GM23338 (cell line): ENCODE measurements at regions not wholly inside any gene's neighbourhood (a gene's known extent, or its start where the extent isn't known, plus 50 kb on each side); places are given as distances from the start of the nearest gene placed in this dataset.

Experiments used
- ATAC-seq: fragments of 200-7000 bp; cut with Tn5 transposase; 3 replicates; pipeline ENCODE4 v1.9.1; 2020
- DNase-seq: peaks from one replicate; pipeline ENCODE4 v3.0.0-alpha.2; 2015; ENCODE audit warnings: low spot score
- H2AFZ ChIP-seq: fragments of 200-600 bp; sonication (generic); 2 replicates; pipeline ENCODE4 v1.8.0; 2016; ENCODE audit warnings: antibody characterized with exemption, mild to moderate bottlenecking, moderate library complexity
- H3F3A ChIP-seq: fragments of 200-600 bp; sonication (generic); replicated peaks from 2 replicates; pipeline ENCODE4 v1.8.0; 2017; ENCODE audit warnings: antibody characterized with exemption, mixed run types, low read depth
- H3K27ac ChIP-seq: fragments of 200-600 bp; sonication (generic); 2 replicates; pipeline ENCODE4 v1.6.1; 2016; ENCODE audit warnings: low read depth
- H3K27me3 ChIP-seq: fragments of 200-600 bp; sonication (generic); 2 replicates; pipeline ENCODE4 v1.8.0; 2016; ENCODE audit warnings: mild to moderate bottlenecking, mixed run types, moderate library complexity; ENCODE audit not compliant: insufficient read depth
- H3K36me3 ChIP-seq: fragments of 200-600 bp; sonication (generic); 2 replicates; pipeline ENCODE4 v1.8.0; 2016; ENCODE audit warnings: mild to moderate bottlenecking; ENCODE audit not compliant: insufficient read depth
- H3K4me1 ChIP-seq: fragments of 200-600 bp; sonication (generic); 2 replicates; pipeline ENCODE4 v1.8.0; 2016; ENCODE audit warnings: mild to moderate bottlenecking, moderate library complexity; ENCODE audit not compliant: insufficient read depth
- H3K4me2 ChIP-seq: fragments of 200-600 bp; sonication (generic); 2 replicates; pipeline ENCODE4 v1.7.1; 2017; ENCODE audit warnings: mixed run types
- H3K4me3 ChIP-seq: fragments of 200-600 bp; sonication (generic); 2 replicates; pipeline ENCODE4 v1.6.1; 2016; ENCODE audit warnings: mixed run types
- H3K79me2 ChIP-seq: fragments of 200-600 bp; sonication (generic); replicated peaks from 2 replicates; pipeline ENCODE4 v1.8.0; 2017; ENCODE audit warnings: mild to moderate bottlenecking; ENCODE audit not compliant: insufficient read depth
- H3K9me2 ChIP-seq: fragments of 200-600 bp; sonication (generic); 2 replicates; pipeline ENCODE4 v1.8.0; 2017; ENCODE audit not compliant: insufficient read depth
- H4K20me1 ChIP-seq: fragments of 200-600 bp; sonication (generic); replicated peaks from 2 replicates; pipeline ENCODE4 v1.8.0; 2017; ENCODE audit warnings: mild to moderate bottlenecking; ENCODE audit not compliant: insufficient read depth
- H3K27ac Mint-ChIP-seq: 2 replicates; pipeline ENCODE4 v1.8.0; 2020; ENCODE audit warnings: inconsistent platforms, mild to moderate bottlenecking, moderate library complexity, mixed read lengths
- H3K27me3 Mint-ChIP-seq: 3 replicates; pipeline ENCODE4 v1.8.0; 2022; ENCODE audit warnings: low read depth, mild to moderate bottlenecking, moderate library complexity, mixed read lengths, inconsistent platforms; ENCODE audit not compliant: insufficient read depth, poor library complexity
- H3K36me3 Mint-ChIP-seq: 3 replicates; pipeline ENCODE4 v1.8.0; 2021; ENCODE audit warnings: low read depth, mild to moderate bottlenecking, inconsistent platforms, moderate library complexity, mixed read lengths
- H3K4me1 Mint-ChIP-seq: 3 replicates; pipeline ENCODE4 v1.8.0; 2020; ENCODE audit warnings: mild to moderate bottlenecking, inconsistent platforms, mixed read lengths
- H3K4me3 Mint-ChIP-seq: 3 replicates; pipeline ENCODE4 v1.8.0; 2021; ENCODE audit warnings: moderate library complexity, mild to moderate bottlenecking, inconsistent platforms, mixed read lengths
- H3K9me3 Mint-ChIP-seq: 3 replicates; pipeline ENCODE4 v1.8.0; 2020; ENCODE audit warnings: moderate library complexity, mild to moderate bottlenecking, inconsistent platforms, mixed read lengths
- CREB1 ChIP-seq: fragments of 250-450 bp; sonication (Bioruptor Pico); IDR thresholded peaks from 2 replicates; pipeline ENCODE4 v1.5.0; 2020; ENCODE audit warnings: low read depth, mild to moderate bottlenecking, moderate library complexity
- CTCF ChIP-seq, 2 experiments: fragments of 200-600 bp in 1 of 2; sonication (generic) in 1 of 2; conservative IDR thresholded peaks; 2 replicates each; pipeline versions ENCODE4 v1.5.1 to v1.6.1; 2016 to 2017; ENCODE audit warnings: antibody characterized with exemption in 2 of 2, low read depth in 2 of 2, mild to moderate bottlenecking in 2 of 2, moderate library complexity in 1 of 2
- ETS1 ChIP-seq: IDR thresholded peaks from 2 replicates; pipeline ENCODE4 v1.6.1; 2016; ENCODE audit warnings: antibody characterized with exemption
- EZH2 ChIP-seq: fragments of 200-600 bp; sonication (generic); IDR thresholded peaks from one replicate; pipeline ENCODE4 v1.8.0; 2017; ENCODE audit warnings: antibody characterized with exemption, mild to moderate bottlenecking, low read depth; ENCODE audit not compliant: unreplicated experiment
- EZH2phosphoT487 ChIP-seq: fragments of 200-600 bp; sonication (generic); IDR thresholded peaks from one replicate; pipeline ENCODE4 v1.8.1; 2018; ENCODE audit warnings: antibody characterized with exemption; ENCODE audit not compliant: unreplicated experiment
- JUNB ChIP-seq: IDR thresholded peaks from one replicate; pipeline ENCODE4 v1.6.1; 2016; ENCODE audit warnings: antibody characterized with exemption; ENCODE audit not compliant: unreplicated experiment
- NANOG ChIP-seq: IDR thresholded peaks from 2 replicates; pipeline ENCODE4 v1.6.1; 2016; ENCODE audit warnings: antibody characterized with exemption, borderline replicate concordance
- POLR2AphosphoS5 ChIP-seq: IDR thresholded peaks from 2 replicates; pipeline ENCODE4 v1.6.1; 2016; ENCODE audit warnings: antibody characterized with exemption, low read depth
- REST ChIP-seq: IDR thresholded peaks from one replicate; pipeline ENCODE4 v1.6.1; 2018; ENCODE audit warnings: antibody characterized with exemption; ENCODE audit not compliant: unreplicated experiment
- STAT1 ChIP-seq: IDR thresholded peaks from one replicate; pipeline ENCODE4 v1.6.1; 2016; ENCODE audit warnings: antibody characterized with exemption; ENCODE audit not compliant: unreplicated experiment
- ZNF114 ChIP-seq: fragments of 250-450 bp; sonication (Bioruptor Pico); IDR thresholded peaks from 2 replicates; pipeline ENCODE4 v1.5.0; 2020; ENCODE audit warnings: mild to moderate bottlenecking, moderate library complexity
- ZNF331 ChIP-seq: fragments of 250-450 bp; sonication (Bioruptor Pico); IDR thresholded peaks from 2 replicates; pipeline ENCODE4 v1.5.0; 2020; ENCODE audit warnings: low read depth, mild to moderate bottlenecking, moderate library complexity
- ZNF462 ChIP-seq: fragments of 250-450 bp; sonication (Bioruptor Pico); IDR thresholded peaks from 2 replicates; pipeline ENCODE4 v1.5.0; 2020; ENCODE audit warnings: mild to moderate bottlenecking, moderate library complexity

- Histone ChIP-seq H3K27ac (no peak overlapping the region), H4K20me1 (no peaks in the 10 kb centered on the region), H3K79me2 (no peaks in the 10 kb centered on the region), H3K4me1 (0 out of 2 replicates have a peak, but pooled peaks cover under 1% of the 10 kb centered on the region), H3K36me3 (peaks cover 3% of the 10 kb centered on the region; the same call in 1 of the 2 replicates), H3K4me3 (no peak overlapping the region), H3F3A (no peaks in the 10 kb centered on the region), H2AFZ (no peak overlapping the region), H3K9me2 (peaks cover 7% of the 10 kb centered on the region), H3K4me2 (no peak overlapping the region), H3K27me3 (no peaks in the 10 kb centered on the region)
- Mint-ChIP-seq H3K27ac (no peak overlapping the region), H3K27me3 (no peaks in the 10 kb centered on the region), H3K4me3 (no peak overlapping the region), H3K4me1 (peaks cover 8% of the 10 kb centered on the region), H3K36me3 (peaks cover 17% of the 10 kb centered on the region), H3K9me3 (peaks cover 11% of the 10 kb centered on the region)
- ATAC-seq, result no peak
- DNase-seq, result no peak
- TF ChIP-seq ETS1 (no peak), ZNF114 (CRISPR knock-in tag) (no peak), POLR2AphosphoS5 (no peak), CREB1 (CRISPR knock-in tag) (no peak), REST (no peak), STAT1 (no peak), ZNF331 (CRISPR knock-in tag) (no peak), JUNB (no peak), ZNF462 (CRISPR knock-in tag) (no peak), EZH2phosphoT487 (no peak), NANOG (no peak), EZH2 (no peak), CTCF (conservative IDR thresholded peaks at IDR 0.05; ENCODE audit: low read depth in 2 of 2) (no peak)
Measured at GRCh38 chr12:19588951-19589350, 149.7 kb downstream of the AEBP2 start.
